AG09309 (cell line): ENCODE measurements at regions not wholly inside any gene's neighbourhood (a gene's known extent, or its start where the extent isn't known, plus 50 kb on each side); places are given as distances from the start of the nearest gene placed in this dataset.

Experiments used
- DNase-seq: peaks from one replicate; pipeline ENCODE4 v3.0.0-alpha.2; 2010; ENCODE audit warnings: low read depth
- H3K4me3 ChIP-seq: 2 replicates; pipeline ENCODE4 v1.5.1; 2011; ENCODE audit warnings: mild to moderate bottlenecking, low read depth, low read length, moderate library complexity; ENCODE audit not compliant: control insufficient read depth
- CTCF ChIP-seq: IDR thresholded peaks from 2 replicates; pipeline ENCODE4 v1.5.1; 2011; ENCODE audit warnings: mild to moderate bottlenecking, low read depth, low read length, inconsistent platforms; ENCODE audit not compliant: insufficient read depth, control insufficient read depth; ENCODE audit errors: missing control alignments

DNA sequence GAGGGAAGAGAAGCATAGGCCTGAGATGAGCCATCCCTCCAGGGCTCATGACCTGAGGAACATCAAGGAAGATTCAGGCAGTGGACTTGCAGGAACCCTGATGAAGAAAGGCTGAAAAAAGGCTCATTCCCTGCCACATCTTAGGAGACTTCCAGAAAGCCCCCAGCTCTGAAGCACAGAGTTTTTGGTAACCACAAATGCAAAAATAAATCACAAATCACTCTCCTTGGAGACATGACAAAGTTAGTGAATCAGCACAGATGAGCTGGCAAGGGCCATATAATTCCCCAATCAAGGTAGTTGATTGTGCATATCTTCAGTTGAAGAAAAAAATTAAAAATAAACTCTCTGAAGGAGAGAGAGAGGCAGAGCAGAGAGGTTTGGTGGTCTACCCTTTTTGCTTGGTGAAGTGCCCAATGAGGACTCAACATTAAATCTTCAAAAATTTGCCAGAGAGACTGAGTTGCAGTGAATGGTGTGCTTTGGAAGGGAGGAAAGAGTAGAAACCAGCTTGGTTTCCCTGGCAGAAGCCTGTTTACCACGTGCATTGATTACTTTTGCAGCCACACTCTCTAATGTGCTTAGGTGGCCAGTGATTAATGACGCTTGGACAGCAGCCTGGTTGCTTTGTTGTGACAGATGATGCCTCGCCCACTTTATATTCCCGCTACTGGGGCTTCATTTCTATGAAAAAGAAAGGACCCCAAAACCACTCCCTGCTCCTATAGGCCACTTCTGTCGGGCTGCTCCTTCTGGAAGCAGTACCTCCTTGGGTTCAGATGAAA lies 257.4 kb upstream of the SLC14A2 start:
- no peak overlapping the region for H3K4me3 ChIP-seq
- no peak for TF ChIP-seq CTCF
- no peak for DNase-seq

- no peak for DNase-seq
- no peak overlapping the region for H3K4me3 ChIP-seq
- no peak for TF ChIP-seq CTCF
These were observed 255.8 kb upstream of the SLC14A2 start for GRCh38 chr18:45359275-45360009.

DNA sequence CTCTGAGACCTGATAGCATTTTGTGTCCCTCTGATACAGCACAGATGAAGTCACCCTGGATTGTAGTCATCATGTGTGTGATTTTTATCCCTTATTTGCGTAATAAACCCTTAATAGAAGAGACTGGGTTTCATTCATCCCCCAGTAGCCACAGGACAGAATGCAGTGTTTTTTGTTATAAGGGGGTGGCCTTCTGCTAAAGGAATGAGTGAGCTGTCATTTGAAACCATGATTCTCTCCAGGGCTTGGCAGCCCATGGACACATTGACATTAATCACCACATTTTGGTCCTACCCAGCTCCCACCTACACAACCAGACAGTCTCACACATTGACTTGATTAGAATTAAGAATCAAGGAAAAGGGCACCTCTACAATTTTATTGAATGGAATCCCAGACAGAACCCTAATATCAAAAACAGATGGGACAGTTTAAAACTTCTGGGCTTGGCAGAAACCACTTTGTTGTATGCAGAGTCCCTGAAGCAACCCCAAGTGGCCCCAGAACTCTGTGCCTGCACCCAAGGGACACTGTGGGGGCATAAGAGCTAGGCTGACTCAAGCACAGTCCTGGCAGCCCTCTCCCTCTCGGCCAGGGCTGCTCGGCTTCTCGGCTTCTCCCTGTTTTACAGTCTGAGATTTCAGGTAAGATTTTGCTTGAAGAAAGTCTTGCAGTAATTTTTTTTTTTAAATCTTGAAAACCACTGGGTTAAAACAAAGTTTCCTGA lies 254.0 kb upstream of the SLC14A2 start:
- DNase-seq: peak; percentile 74
- no peak overlapping the region for H3K4me3 ChIP-seq
- TF ChIP-seq CTCF: no peak

DNA sequence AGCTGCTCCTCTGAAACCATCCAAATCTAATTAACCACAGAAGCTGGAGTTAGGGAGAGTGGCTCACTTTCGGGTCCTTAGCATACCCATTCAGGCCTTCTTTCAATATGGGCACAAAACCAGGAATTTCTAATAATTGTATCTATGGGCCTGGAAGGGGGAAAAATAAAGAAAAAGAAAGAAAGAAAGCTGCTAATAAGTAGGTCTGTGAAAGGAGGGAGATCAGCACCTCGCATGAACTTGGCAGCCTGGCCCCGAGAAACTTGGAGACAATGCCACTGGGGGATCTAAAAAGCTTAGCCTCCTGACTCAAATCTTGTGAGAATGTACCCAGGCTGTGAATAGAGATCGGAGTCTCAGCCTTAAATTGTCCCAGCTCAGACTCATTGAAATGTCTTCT lies 252.1 kb upstream of the SLC14A2 start:
- H3K4me3 ChIP-seq: no peak overlapping the region
- no peak for DNase-seq
- TF ChIP-seq CTCF: no peak

- H3K4me3 ChIP-seq: no peak overlapping the region
- no peak for TF ChIP-seq CTCF
- peak; percentile 62 for DNase-seq
These were observed 249.4 kb upstream of the SLC14A2 start for GRCh38 chr18:45365835-45366234.

GRCh38 chr18:45370255-45371010 lies 244.8 kb upstream of the SLC14A2 start:
- TF ChIP-seq CTCF: no peak
- H3K4me3 ChIP-seq: no peak overlapping the region
- no peak for DNase-seq
